Activated CD4-positive, alpha-beta memory T cell treated with anti-CD3 and anti-CD28 coated beads, Interleukin-2, amount 10 ng/mL, durations not matched to agents 7 days and 5 days (primary cell): ENCODE measurements at regions not wholly inside any gene's neighbourhood (a gene's known extent, or its start where the extent isn't known, plus 50 kb on each side); places are given as distances from the start of the nearest gene placed in this dataset.
"Not testable (repeated sequence)": the region's sequence is repeated elsewhere in the genome, so short reads cannot be mapped to it uniquely, and the experiment has no call there.

ENCODE experiments used
- CTCF ChIA-PET: fragments of 350-600 bp; sonication (Branson Sonifier 250); formaldehyde crosslinking; loops from one replicate; lab custom pipeline; 2021; ENCODE audit warnings: antibody characterized with exemption, inconsistent platforms; lab: Charles Lee
- POLR2A ChIA-PET: fragments of 350-600 bp; sonication (Branson Sonifier 250); formaldehyde crosslinking; loops from one replicate; lab custom pipeline; 2021; ENCODE audit warnings: antibody characterized with exemption; lab: Charles Lee
- DNase-seq: peaks from one replicate; pipeline ENCODE4 v3.0.0-alpha.2; 2020
- H3K27ac Mint-ChIP-seq: one replicate; pipeline ENCODE4 v1.8.0; 2021; ENCODE audit warnings: mild to moderate bottlenecking, mixed read lengths
- H3K27me3 Mint-ChIP-seq: one replicate; pipeline ENCODE4 v1.8.0; 2021; ENCODE audit warnings: mixed read lengths
- H3K36me3 Mint-ChIP-seq: one replicate; pipeline ENCODE4 v1.8.0; 2021; ENCODE audit warnings: low read depth, mixed read lengths
- H3K4me1 Mint-ChIP-seq: one replicate; pipeline ENCODE4 v1.8.0; 2021; ENCODE audit warnings: mixed read lengths
- H3K4me3 Mint-ChIP-seq: one replicate; pipeline ENCODE4 v1.8.0; 2021; ENCODE audit warnings: mild to moderate bottlenecking, mixed read lengths
- H3K9me3 Mint-ChIP-seq: one replicate; pipeline ENCODE4 v1.8.0; 2021; ENCODE audit warnings: mixed read lengths

DNA sequence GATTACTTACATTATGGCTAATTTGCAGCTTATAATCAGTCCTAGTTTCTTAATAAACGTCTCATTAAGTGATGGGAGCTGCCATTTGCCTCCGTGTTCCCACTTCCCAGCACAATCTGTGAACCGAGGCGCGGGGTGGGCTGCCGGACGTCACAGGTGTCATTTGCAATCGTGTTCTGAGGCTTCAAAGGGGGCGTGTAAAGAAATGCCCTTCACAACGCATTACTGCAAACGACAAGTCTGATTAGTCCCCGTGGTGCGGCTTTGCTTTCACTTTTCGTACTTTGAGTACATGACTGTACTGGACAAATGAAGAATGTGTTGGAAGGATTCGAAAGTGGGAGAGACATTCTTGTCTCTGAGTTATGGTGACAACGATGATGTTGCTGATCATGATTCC, 614.2 kb upstream of the ADARB2 start:
- H3K9me3 Mint-ChIP-seq = no peaks in the 10 kb centered on the region
- H3K4me1 Mint-ChIP-seq = no peaks in the 10 kb centered on the region
- no peaks in the 10 kb centered on the region for H3K36me3 Mint-ChIP-seq
- ChIA-PET POLR2A (no interaction called here), CTCF (no interaction called here)
- H3K4me3 Mint-ChIP-seq = no peak overlapping the region
- no peak overlapping the region for H3K27ac Mint-ChIP-seq
- H3K27me3 Mint-ChIP-seq = no peaks in the 10 kb centered on the region
- DNase-seq = no peak

DNA sequence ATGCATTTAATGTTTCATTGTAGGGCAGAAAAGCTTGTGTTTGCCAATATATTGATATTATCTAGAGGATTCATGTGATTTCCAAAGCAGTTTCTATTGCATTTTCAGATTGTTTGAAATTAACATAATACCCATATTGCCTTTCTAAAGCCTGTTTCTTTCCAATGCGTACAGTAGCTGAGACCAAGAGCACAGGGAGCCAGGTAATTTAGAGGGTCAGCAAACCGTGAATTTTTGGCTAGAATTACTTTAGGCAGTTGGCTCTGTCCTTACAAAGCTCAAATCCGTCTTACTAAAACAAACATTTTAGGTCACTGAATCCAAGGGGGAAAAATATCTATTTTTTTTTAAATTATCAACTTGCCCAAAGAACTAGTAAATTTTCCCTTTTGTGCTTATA, 604.9 kb upstream of the ADARB2 start:
- no peaks in the 10 kb centered on the region for H3K4me1 Mint-ChIP-seq
- no peak overlapping the region for H3K27ac Mint-ChIP-seq
- no peak overlapping the region for H3K4me3 Mint-ChIP-seq
- POLR2A ChIA-PET = no interaction called here
- DNase-seq = no peak
- no peaks in the 10 kb centered on the region for H3K36me3 Mint-ChIP-seq
- no peaks in the 10 kb centered on the region for H3K9me3 Mint-ChIP-seq
- H3K27me3 Mint-ChIP-seq = no peaks in the 10 kb centered on the region
- CTCF ChIA-PET = no interaction called here

- Mint-ChIP-seq H3K4me1 (no peaks in the 10 kb centered on the region), H3K4me3 (no peak overlapping the region), H3K36me3 (no peaks in the 10 kb centered on the region), H3K27me3 (no peaks in the 10 kb centered on the region), H3K27ac (no peak overlapping the region), H3K9me3 (no peaks in the 10 kb centered on the region)
- DNase-seq = no peak
- ChIA-PET POLR2A (no interaction called here), CTCF (no interaction called here)
Observed at GRCh38 chr10:2340831-2341647, 603.7 kb upstream of the ADARB2 start.

GRCh38 chr10:2335626-2336025, 598.3 kb upstream of the ADARB2 start:
- no peak overlapping the region for H3K4me3 Mint-ChIP-seq
- CTCF ChIA-PET = no interaction called here
- no peaks in the 10 kb centered on the region for H3K4me1 Mint-ChIP-seq
- H3K9me3 Mint-ChIP-seq = no peaks in the 10 kb centered on the region
- POLR2A ChIA-PET = no interaction called here
- no peak overlapping the region for H3K27ac Mint-ChIP-seq
- DNase-seq = no peak
- no peaks in the 10 kb centered on the region for H3K36me3 Mint-ChIP-seq
- H3K27me3 Mint-ChIP-seq = no peaks in the 10 kb centered on the region

DNA sequence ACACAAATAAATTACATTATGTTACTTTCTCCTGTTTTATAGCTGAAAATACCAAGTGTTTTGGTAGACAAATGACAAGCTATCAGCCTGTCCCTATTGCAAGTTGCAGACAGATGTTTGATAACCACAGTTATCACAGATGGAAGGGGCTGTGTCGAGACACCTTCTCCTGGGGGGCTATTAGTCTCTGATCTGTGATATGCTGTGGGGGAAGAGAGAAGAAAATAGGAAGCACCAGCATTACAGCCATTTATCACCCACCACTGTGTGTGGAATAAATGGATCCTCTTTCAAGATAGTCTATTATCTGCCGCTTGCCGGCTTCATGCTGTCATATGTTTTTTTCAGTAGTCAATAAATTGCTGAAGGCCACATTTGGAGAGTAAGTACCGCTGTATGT, 597.2 kb upstream of the ADARB2 start:
- ChIA-PET POLR2A (no interaction called here), CTCF (no interaction called here)
- Mint-ChIP-seq H3K36me3 (no peaks in the 10 kb centered on the region), H3K4me3 (no peak overlapping the region), H3K27ac (no peak overlapping the region), H3K4me1 (no peaks in the 10 kb centered on the region), H3K27me3 (no peaks in the 10 kb centered on the region), H3K9me3 (no peaks in the 10 kb centered on the region)
- DNase-seq = no peak

DNA sequence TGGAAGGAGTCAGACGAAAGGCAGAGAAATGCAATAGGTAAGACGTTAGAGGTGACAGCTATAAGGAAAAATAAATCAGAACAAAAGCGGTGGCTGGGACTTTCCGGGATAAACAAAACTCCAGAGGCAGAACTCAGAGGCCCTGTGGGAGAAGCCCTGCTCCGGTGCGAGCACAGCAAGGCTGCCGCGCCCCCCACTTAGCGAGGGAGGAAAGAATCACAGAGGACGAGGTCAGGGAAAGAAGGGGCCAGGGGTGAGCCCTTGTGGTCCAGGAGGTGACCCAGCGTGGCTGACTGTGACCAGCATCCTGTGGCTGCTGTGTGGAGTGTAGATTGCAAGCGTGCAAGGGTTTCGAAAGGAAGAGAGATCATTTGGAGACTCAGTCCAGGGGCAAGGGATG, 591.8 kb upstream of the ADARB2 start:
- H3K9me3 Mint-ChIP-seq = no peaks in the 10 kb centered on the region
- ChIA-PET POLR2A (no interaction called here), CTCF (no interaction called here)
- no peak overlapping the region for H3K27ac Mint-ChIP-seq
- no peaks in the 10 kb centered on the region for H3K36me3 Mint-ChIP-seq
- H3K27me3 Mint-ChIP-seq = no peaks in the 10 kb centered on the region
- DNase-seq = no peak
- no peak overlapping the region for H3K4me3 Mint-ChIP-seq
- H3K4me1 Mint-ChIP-seq = no peaks in the 10 kb centered on the region

DNA sequence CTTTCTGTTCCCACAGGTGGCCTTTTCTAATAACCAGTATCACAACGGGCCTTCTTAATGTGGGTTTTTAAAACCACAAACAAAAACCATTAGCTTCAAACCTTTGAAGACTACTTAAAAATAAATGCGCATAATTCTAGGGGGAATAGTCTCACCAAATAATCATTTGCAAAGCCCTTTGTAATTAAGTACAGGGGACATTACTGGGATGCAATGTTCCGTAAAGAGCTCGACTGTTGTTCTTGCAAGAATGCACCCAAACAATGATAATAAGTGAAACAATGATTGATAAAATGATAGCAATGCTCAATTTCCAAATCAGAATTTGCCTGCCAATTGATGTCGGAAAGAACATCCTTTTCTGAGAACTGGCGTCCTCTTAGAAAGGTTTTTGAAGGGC, 589.1 kb upstream of the ADARB2 start:
- Mint-ChIP-seq H3K36me3 (no peaks in the 10 kb centered on the region), H3K9me3 (no peaks in the 10 kb centered on the region), H3K27ac (no peak overlapping the region), H3K4me3 (no peak overlapping the region), H3K4me1 (no peaks in the 10 kb centered on the region), H3K27me3 (no peaks in the 10 kb centered on the region)
- ChIA-PET CTCF (no interaction called here), POLR2A (no interaction called here)
- DNase-seq = no peak

- CTCF ChIA-PET, H3K4me1 Mint-ChIP-seq, H3K4me3 Mint-ChIP-seq, H3K9me3 Mint-ChIP-seq, H3K27me3 Mint-ChIP-seq, POLR2A ChIA-PET, DNase-seq, H3K36me3 Mint-ChIP-seq, H3K27ac Mint-ChIP-seq: not testable (repeated sequence)
Observed at GRCh38 chr10:2315045-2315485, 577.7 kb upstream of the ADARB2 start.

DNA sequence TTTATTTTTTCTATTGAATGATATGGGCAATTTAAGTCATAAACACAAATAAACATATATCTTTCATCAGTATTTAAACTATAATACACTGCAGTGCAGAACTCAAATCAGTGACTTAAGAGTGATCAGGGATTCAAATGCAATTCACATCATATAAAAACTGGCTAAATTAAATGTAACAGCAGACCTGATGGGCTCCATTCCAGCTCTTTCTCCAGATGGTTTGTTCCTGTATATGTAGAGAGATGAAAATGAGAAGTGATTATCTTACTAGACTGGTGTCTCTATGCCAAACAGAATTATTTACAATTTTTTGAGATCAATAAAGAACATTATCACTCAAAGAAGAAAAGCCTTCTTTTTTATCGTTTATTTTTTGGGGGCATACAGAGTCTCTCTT, 568.8 kb upstream of the ADARB2 start:
- Mint-ChIP-seq H3K4me3 (no peak overlapping the region), H3K4me1 (no peaks in the 10 kb centered on the region), H3K27ac (no peak overlapping the region), H3K27me3 (no peaks in the 10 kb centered on the region), H3K36me3 (no peaks in the 10 kb centered on the region), H3K9me3 (no peaks in the 10 kb centered on the region)
- ChIA-PET CTCF (no interaction called here), POLR2A (no interaction called here)
- DNase-seq = no peak

DNA sequence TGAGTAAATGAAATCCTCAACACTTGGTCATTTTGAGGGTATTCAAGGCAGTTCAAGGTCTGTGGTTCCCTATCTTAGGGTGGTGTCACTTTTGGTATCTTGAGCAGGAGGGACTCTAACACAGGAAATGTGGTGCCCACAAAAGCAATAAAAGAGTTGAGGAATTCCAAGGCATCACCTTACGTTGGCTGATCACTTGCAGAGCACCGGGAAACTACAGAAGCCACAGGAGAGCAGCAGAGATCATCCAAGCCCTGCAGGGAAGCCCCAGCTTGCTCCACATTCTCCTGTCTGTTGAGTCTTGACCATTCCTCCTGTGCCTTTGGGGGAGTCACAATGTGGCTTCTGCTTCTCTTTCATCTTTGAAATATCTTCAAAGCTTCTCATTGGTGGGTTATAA, 565.8 kb upstream of the ADARB2 start:
- Mint-ChIP-seq H3K9me3 (no peaks in the 10 kb centered on the region), H3K27ac (no peak overlapping the region)
- CTCF ChIA-PET = no interaction called here

GRCh38 chr10:2301227-2301626, 563.9 kb upstream of the ADARB2 start:
- no peak overlapping the region for H3K4me3 Mint-ChIP-seq
- CTCF ChIA-PET = no interaction called here
- no peaks in the 10 kb centered on the region for H3K4me1 Mint-ChIP-seq
- POLR2A ChIA-PET = no interaction called here
- H3K27ac Mint-ChIP-seq = no peak overlapping the region
- DNase-seq = no peak
- no peaks in the 10 kb centered on the region for H3K9me3 Mint-ChIP-seq
- H3K36me3 Mint-ChIP-seq = no peaks in the 10 kb centered on the region
- no peaks in the 10 kb centered on the region for H3K27me3 Mint-ChIP-seq

More for the DNA sequence above, 565.8 kb upstream of the ADARB2 start:
- H3K4me1 Mint-ChIP-seq = no peaks in the 10 kb centered on the region
- POLR2A ChIA-PET = no interaction called here
- no peak for DNase-seq
- H3K27me3 Mint-ChIP-seq = no peaks in the 10 kb centered on the region
- H3K4me3 Mint-ChIP-seq = no peak overlapping the region
- no peaks in the 10 kb centered on the region for H3K36me3 Mint-ChIP-seq

GRCh38 chr10:2300231-2300630, 562.9 kb upstream of the ADARB2 start:
- H3K27ac Mint-ChIP-seq = no peak overlapping the region
- no peak for DNase-seq
- no peaks in the 10 kb centered on the region for H3K27me3 Mint-ChIP-seq
- H3K36me3 Mint-ChIP-seq = no peaks in the 10 kb centered on the region
- no peak overlapping the region for H3K4me3 Mint-ChIP-seq
- ChIA-PET CTCF (no interaction called here), POLR2A (no interaction called here)
- no peaks in the 10 kb centered on the region for H3K4me1 Mint-ChIP-seq
- H3K9me3 Mint-ChIP-seq = no peaks in the 10 kb centered on the region

- CTCF ChIA-PET = no interaction called here
- POLR2A ChIA-PET = no interaction called here
Observed at GRCh38 chr10:2296179-2296891, 559.0 kb upstream of the ADARB2 start.

DNA sequence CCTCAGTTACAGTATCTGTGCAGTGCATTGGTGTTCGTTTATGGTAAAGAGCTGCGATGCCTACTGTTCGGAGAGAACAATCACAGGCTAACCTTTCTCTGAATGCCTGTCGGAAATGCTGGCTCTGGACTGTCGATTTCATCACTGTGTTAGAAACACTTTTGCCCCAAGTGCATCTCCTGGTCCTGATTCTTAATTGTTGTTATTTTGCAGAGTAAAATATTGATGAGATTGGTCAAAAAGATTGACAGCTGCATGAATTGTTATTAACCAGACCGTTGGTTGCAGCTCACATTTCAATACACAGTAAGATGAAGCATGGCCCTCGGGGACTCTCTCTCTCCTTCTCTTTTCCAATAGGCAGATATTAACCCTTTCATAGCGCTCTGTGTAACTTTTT, 557.4 kb upstream of the ADARB2 start:
- ChIA-PET CTCF (no interaction called here), POLR2A (no interaction called here)
- Mint-ChIP-seq H3K9me3 (no peaks in the 10 kb centered on the region), H3K36me3 (no peaks in the 10 kb centered on the region), H3K27me3 (no peaks in the 10 kb centered on the region), H3K4me3 (no peak overlapping the region), H3K4me1 (no peaks in the 10 kb centered on the region), H3K27ac (no peak overlapping the region)
- DNase-seq = no peak

More at GRCh38 chr10:2296179-2296891, 559.0 kb upstream of the ADARB2 start:
- Mint-ChIP-seq H3K4me1 (no peaks in the 10 kb centered on the region), H3K9me3 (no peaks in the 10 kb centered on the region), H3K27me3 (no peaks in the 10 kb centered on the region), H3K4me3 (no peak overlapping the region), H3K36me3 (no peaks in the 10 kb centered on the region), H3K27ac (no peak overlapping the region)
- no peak for DNase-seq
